GM23338 (cell line): ENCODE measurements at regions not wholly inside any gene's neighbourhood (a gene's known extent, or its start where the extent isn't known, plus 50 kb on each side); places are given as distances from the start of the nearest gene placed in this dataset.

Source experiments
- ATAC-seq: fragments of 200-7000 bp; cut with Tn5 transposase; 3 replicates; pipeline ENCODE4 v1.9.1; 2020
- DNase-seq: peaks from one replicate; pipeline ENCODE4 v3.0.0-alpha.2; 2015; ENCODE audit warnings: low spot score
- H2AFZ ChIP-seq: fragments of 200-600 bp; sonication (generic); 2 replicates; pipeline ENCODE4 v1.8.0; 2016; ENCODE audit warnings: antibody characterized with exemption, mild to moderate bottlenecking, moderate library complexity
- H3F3A ChIP-seq: fragments of 200-600 bp; sonication (generic); replicated peaks from 2 replicates; pipeline ENCODE4 v1.8.0; 2017; ENCODE audit warnings: antibody characterized with exemption, mixed run types, low read depth
- H3K27ac ChIP-seq: fragments of 200-600 bp; sonication (generic); 2 replicates; pipeline ENCODE4 v1.6.1; 2016; ENCODE audit warnings: low read depth
- H3K27me3 ChIP-seq: fragments of 200-600 bp; sonication (generic); 2 replicates; pipeline ENCODE4 v1.8.0; 2016; ENCODE audit warnings: mild to moderate bottlenecking, mixed run types, moderate library complexity; ENCODE audit not compliant: insufficient read depth
- H3K36me3 ChIP-seq: fragments of 200-600 bp; sonication (generic); 2 replicates; pipeline ENCODE4 v1.8.0; 2016; ENCODE audit warnings: mild to moderate bottlenecking; ENCODE audit not compliant: insufficient read depth
- H3K4me1 ChIP-seq: fragments of 200-600 bp; sonication (generic); 2 replicates; pipeline ENCODE4 v1.8.0; 2016; ENCODE audit warnings: mild to moderate bottlenecking, moderate library complexity; ENCODE audit not compliant: insufficient read depth
- H3K4me2 ChIP-seq: fragments of 200-600 bp; sonication (generic); 2 replicates; pipeline ENCODE4 v1.7.1; 2017; ENCODE audit warnings: mixed run types
- H3K4me3 ChIP-seq: fragments of 200-600 bp; sonication (generic); 2 replicates; pipeline ENCODE4 v1.6.1; 2016; ENCODE audit warnings: mixed run types
- H3K79me2 ChIP-seq: fragments of 200-600 bp; sonication (generic); replicated peaks from 2 replicates; pipeline ENCODE4 v1.8.0; 2017; ENCODE audit warnings: mild to moderate bottlenecking; ENCODE audit not compliant: insufficient read depth
- H3K9me2 ChIP-seq: fragments of 200-600 bp; sonication (generic); 2 replicates; pipeline ENCODE4 v1.8.0; 2017; ENCODE audit not compliant: insufficient read depth
- H4K20me1 ChIP-seq: fragments of 200-600 bp; sonication (generic); replicated peaks from 2 replicates; pipeline ENCODE4 v1.8.0; 2017; ENCODE audit warnings: mild to moderate bottlenecking; ENCODE audit not compliant: insufficient read depth
- H3K27ac Mint-ChIP-seq: 2 replicates; pipeline ENCODE4 v1.8.0; 2020; ENCODE audit warnings: inconsistent platforms, mild to moderate bottlenecking, moderate library complexity, mixed read lengths
- H3K27me3 Mint-ChIP-seq: 3 replicates; pipeline ENCODE4 v1.8.0; 2022; ENCODE audit warnings: low read depth, mild to moderate bottlenecking, moderate library complexity, mixed read lengths, inconsistent platforms; ENCODE audit not compliant: insufficient read depth, poor library complexity
- H3K36me3 Mint-ChIP-seq: 3 replicates; pipeline ENCODE4 v1.8.0; 2021; ENCODE audit warnings: low read depth, mild to moderate bottlenecking, inconsistent platforms, moderate library complexity, mixed read lengths
- H3K4me1 Mint-ChIP-seq: 3 replicates; pipeline ENCODE4 v1.8.0; 2020; ENCODE audit warnings: mild to moderate bottlenecking, inconsistent platforms, mixed read lengths
- H3K4me3 Mint-ChIP-seq: 3 replicates; pipeline ENCODE4 v1.8.0; 2021; ENCODE audit warnings: moderate library complexity, mild to moderate bottlenecking, inconsistent platforms, mixed read lengths
- H3K9me3 Mint-ChIP-seq: 3 replicates; pipeline ENCODE4 v1.8.0; 2020; ENCODE audit warnings: moderate library complexity, mild to moderate bottlenecking, inconsistent platforms, mixed read lengths
- CTCF ChIP-seq, 2 experiments: fragments of 200-600 bp in 1 of 2; sonication (generic) in 1 of 2; conservative IDR thresholded peaks; 2 replicates each; pipeline versions ENCODE4 v1.5.1 to v1.6.1; 2016 to 2017; ENCODE audit warnings: antibody characterized with exemption in 2 of 2, low read depth in 2 of 2, mild to moderate bottlenecking in 2 of 2, moderate library complexity in 1 of 2
- ETS1 ChIP-seq: IDR thresholded peaks from 2 replicates; pipeline ENCODE4 v1.6.1; 2016; ENCODE audit warnings: antibody characterized with exemption
- POLR2AphosphoS5 ChIP-seq: IDR thresholded peaks from 2 replicates; pipeline ENCODE4 v1.6.1; 2016; ENCODE audit warnings: antibody characterized with exemption, low read depth
- STAT1 ChIP-seq: IDR thresholded peaks from one replicate; pipeline ENCODE4 v1.6.1; 2016; ENCODE audit warnings: antibody characterized with exemption; ENCODE audit not compliant: unreplicated experiment
- ZNF331 ChIP-seq: fragments of 250-450 bp; sonication (Bioruptor Pico); IDR thresholded peaks from 2 replicates; pipeline ENCODE4 v1.5.0; 2020; ENCODE audit warnings: low read depth, mild to moderate bottlenecking, moderate library complexity
- ZNF462 ChIP-seq: fragments of 250-450 bp; sonication (Bioruptor Pico); IDR thresholded peaks from 2 replicates; pipeline ENCODE4 v1.5.0; 2020; ENCODE audit warnings: mild to moderate bottlenecking, moderate library complexity

GRCh38 chr11:42112866-42113265 lies 653.4 kb upstream of the LRRC4C start:
- Histone ChIP-seq H2AFZ (no peak overlapping the region), H3K79me2 (no peaks in the 10 kb centered on the region), H3K27ac (no peak overlapping the region), H3K9me2 (no peaks in the 10 kb centered on the region; the same call in 1 of the 2 replicates), H3K4me1 (no peaks in the 10 kb centered on the region), H3K36me3 (no peaks in the 10 kb centered on the region), H3K4me3 (no peak overlapping the region), H3K4me2 (no peak overlapping the region), H3F3A (no peaks in the 10 kb centered on the region), H3K27me3 (no peaks in the 10 kb centered on the region), H4K20me1 (no peaks in the 10 kb centered on the region)
- TF ChIP-seq CTCF (conservative IDR thresholded peaks at IDR 0.05; ENCODE audit: low read depth in 2 of 2) (no peak), ZNF462 (CRISPR knock-in tag) (no peak), ETS1 (no peak), STAT1 (no peak), POLR2AphosphoS5 (no peak), ZNF331 (CRISPR knock-in tag) (no peak)
- no peak for DNase-seq
- H3K9me3 Mint-ChIP-seq: peaks cover 70% of the 10 kb centered on the region
- H3K4me3 Mint-ChIP-seq: no peak overlapping the region
- H3K27me3 Mint-ChIP-seq: no peaks in the 10 kb centered on the region
- no peak for ATAC-seq
- H3K27ac Mint-ChIP-seq: no peak overlapping the region
- no peaks in the 10 kb centered on the region for H3K4me1 Mint-ChIP-seq
- no peaks in the 10 kb centered on the region for H3K36me3 Mint-ChIP-seq
